Heart left ventricle (tissue), 16 donors: ENCODE measurements at regions not wholly inside any gene's neighbourhood (a gene's known extent, or its start where the extent isn't known, plus 50 kb on each side); places are given as distances from the start of the nearest gene placed in this dataset.

ENCODE experiments used
- ATAC-seq, 4 donors: fragments of 200-7000 bp; cut with Tn5 transposase; one replicate each; pipeline ENCODE4 v1.9.1; 2020 to 2022; ENCODE audit warnings: moderate library complexity in 4 of 4, mild to moderate bottlenecking in 3 of 4, moderate number of reproducible peaks in 1 of 4
- DNase-seq, 5 donors: peaks; one replicate each; pipeline ENCODE4 v3.0.0-alpha.2; 2020
- H3K27ac ChIP-seq, 12 donors: fragments of 200-600 bp; sonication (generic) in 4 of 12; one replicate each; pipeline versions ENCODE4 v1.5.0 to v1.8.0; 2016 to 2022; ENCODE audit warnings: mild to moderate bottlenecking in 2 of 12
- H3K27me3 ChIP-seq, 9 donors: fragments of 200-600 bp; sonication (generic) in 2 of 9; one replicate each; pipeline versions ENCODE4 v1.5.1 to v1.8.0; 2016 to 2022; ENCODE audit warnings: mild to moderate bottlenecking in 3 of 9
- H3K36me3 ChIP-seq, 9 donors: fragments of 200-600 bp; sonication (generic) in 2 of 9; one replicate each; pipeline versions ENCODE4 v1.5.0 to v1.8.0; 2018 to 2022; ENCODE audit warnings: mild to moderate bottlenecking in 2 of 9
- H3K4me1 ChIP-seq, 12 donors: fragments of 200-600 bp; sonication (generic) in 4 of 12; one replicate each; pipeline versions ENCODE4 v1.5.0 to v1.8.0; 2016 to 2022; ENCODE audit warnings: mild to moderate bottlenecking in 3 of 12
- H3K4me3 ChIP-seq, 12 donors: fragments of 200-600 bp; sonication (generic) in 4 of 12; one replicate each; pipeline versions ENCODE4 v1.5.0 to v1.8.0; 2017 to 2022; ENCODE audit warnings: mild to moderate bottlenecking in 9 of 12, moderate library complexity in 4 of 12
- H3K9me3 ChIP-seq, 12 donors: fragments of 200-600 bp; sonication (generic) in 4 of 12; one replicate each; pipeline versions ENCODE4 v1.5.0 to v1.8.0; 2016 to 2022; ENCODE audit warnings: mild to moderate bottlenecking in 1 of 12
- POLR2A ChIP-seq, 2 donors: fragments of 450-650 bp; IDR thresholded peaks; one replicate each; pipeline ENCODE4 v1.6.1; 2017; ENCODE audit warnings: antibody characterized with exemption in 2 of 2, mild to moderate bottlenecking in 2 of 2, moderate library complexity in 2 of 2
- whole genome bisulfite sequencing, 4 donors: extraction: QIAGEN DNeasy Blood & Tissue Kit in 2 of 4; methylation state at CpG; one replicate each; pipeline versions ENCODE4 v1.1.5 to v1.1.7; 2013 to 2018; 5-methylcytosine and 5-hydroxymethylcytosine counted together
- intact Hi-C, 10 donors: fragments of 100-400 bp; cut with DNase I; formaldehyde crosslinking; loops; one replicate each; pipeline versions ENCODE4 v1.11.1 to v1.14.2; 2022
- TF ChIP-seq, protein P1 (sequence below), 12 donors: fragments of 200-600 bp; sonication (generic) in 4 of 12; IDR thresholded peaks; one replicate each; pipeline versions ENCODE4 v1.5.0 to v1.8.0; 2018 to 2022; ENCODE audit warnings: antibody characterized with exemption in 12 of 12, mild to moderate bottlenecking in 5 of 12
- donor health status: ischemic (EF 13 %, LVEDD 7.1; RV severe dilation, severe dysfunction).
- donor health status: healthy with polysubstance abuse.
- donor health status: DM: no; HTN: yes; CAD: no.
- donor health status: DM: no; HTN: no; CAD: no.
- donor health status: ischemic (EF 25% LVEDD 6.9; RV normal size, moderate dysfunction).
- donor health status: ischemic (EF 25% LVEDD 5.7; RV mildly dilated, moderate dysfunction).
- donor health status: healthy.
- donor health status: DM: yes; HTN: yes; CAD: no.
- donor health status: ischemic (EF 35%, LVEDD 5.7; RV mildly dilated, moderate dysfunction).
- donor health status: nonischemic (EF 11% LVEDD 7.7; RV severe dilation, severe dysfunction).
- donor health status: DM: yes; HTN: yes; CAD: no.
- donor health status: PGD.
- donor health status: ischemic (EF 29% LVEDD 5.4; RV normal size, mild dysfunction).
- donor health status: nonischemic (EF 23%, LVEDD 6.1; RV moderate dilation, normal function).

DNA sequence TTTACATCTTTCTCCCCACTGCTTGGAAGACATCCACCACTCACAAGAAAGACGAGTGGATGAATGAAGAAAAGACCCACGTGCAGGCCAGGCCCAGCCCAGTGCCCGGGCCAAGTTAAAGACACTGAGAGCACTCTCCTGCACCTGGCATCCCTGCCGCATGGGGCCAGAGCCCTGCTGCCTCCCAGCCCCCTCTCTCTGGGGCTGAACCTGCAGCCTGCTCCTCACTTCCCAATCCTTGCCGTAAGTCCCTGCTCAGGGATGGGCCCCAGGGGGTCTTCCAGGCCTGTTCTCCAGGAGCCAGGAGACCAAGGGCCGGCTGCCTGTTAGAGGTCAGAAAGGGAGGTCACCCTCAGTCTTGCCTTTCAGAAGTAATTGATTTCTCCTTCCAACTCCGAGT, 168.5 kb upstream of the ZC3H12A start:
- 35 to 52% (median 40%) methylated on average over 7 of the region's 7 CpGs for WGBS, 4 donors
- DNase-seq = no peak
- intact Hi-C loops = no loop called here

DNA sequence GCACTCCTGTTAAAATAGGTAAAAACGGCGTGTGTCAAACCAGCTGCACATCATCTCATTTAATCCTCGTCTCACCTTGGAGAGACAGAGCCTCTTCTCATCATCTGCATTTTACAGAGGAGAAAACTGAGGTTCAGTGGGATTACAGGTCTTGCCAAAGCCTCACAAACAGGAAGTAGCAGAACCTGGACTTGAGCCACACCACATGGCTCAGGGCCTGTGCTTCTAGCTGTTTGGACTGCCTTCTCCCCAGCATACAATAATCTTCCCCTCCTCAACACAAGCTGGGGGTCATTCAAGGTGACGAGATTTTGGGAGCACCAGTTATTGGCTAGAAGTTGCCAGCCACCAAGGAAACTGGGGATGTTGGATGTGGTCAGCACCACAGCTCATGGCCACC, 167.9 kb upstream of the ZC3H12A start:
- intact Hi-C loops = no loop called here
- Histone ChIP-seq H3K4me1 (no peaks in the 10 kb centered on the region), H3K9me3 (no peaks in the 10 kb centered on the region), H3K27me3 (peaks cover 0 to 32% (median 3%) of the 10 kb centered on the region in 9 donors), H3K27ac (no peak overlapping the region), H3K36me3 (no peaks in the 10 kb centered on the region), H3K4me3 (no peak overlapping the region)
- WGBS, 4 donors = 70 to 81% (median 76%) methylated on average over 4 of the region's 4 CpGs
- no peak for DNase-seq
- TF ChIP-seq, protein P1, sequence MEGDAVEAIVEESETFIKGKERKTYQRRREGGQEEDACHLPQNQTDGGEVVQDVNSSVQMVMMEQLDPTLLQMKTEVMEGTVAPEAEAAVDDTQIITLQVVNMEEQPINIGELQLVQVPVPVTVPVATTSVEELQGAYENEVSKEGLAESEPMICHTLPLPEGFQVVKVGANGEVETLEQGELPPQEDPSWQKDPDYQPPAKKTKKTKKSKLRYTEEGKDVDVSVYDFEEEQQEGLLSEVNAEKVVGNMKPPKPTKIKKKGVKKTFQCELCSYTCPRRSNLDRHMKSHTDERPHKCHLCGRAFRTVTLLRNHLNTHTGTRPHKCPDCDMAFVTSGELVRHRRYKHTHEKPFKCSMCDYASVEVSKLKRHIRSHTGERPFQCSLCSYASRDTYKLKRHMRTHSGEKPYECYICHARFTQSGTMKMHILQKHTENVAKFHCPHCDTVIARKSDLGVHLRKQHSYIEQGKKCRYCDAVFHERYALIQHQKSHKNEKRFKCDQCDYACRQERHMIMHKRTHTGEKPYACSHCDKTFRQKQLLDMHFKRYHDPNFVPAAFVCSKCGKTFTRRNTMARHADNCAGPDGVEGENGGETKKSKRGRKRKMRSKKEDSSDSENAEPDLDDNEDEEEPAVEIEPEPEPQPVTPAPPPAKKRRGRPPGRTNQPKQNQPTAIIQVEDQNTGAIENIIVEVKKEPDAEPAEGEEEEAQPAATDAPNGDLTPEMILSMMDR (IDR thresholded peaks at IDR 0.05) = no peak
- TF ChIP-seq POLR2A (IDR thresholded peaks at IDR 0.05) = no peak
- ATAC-seq = no peak

More for the DNA sequence above, 168.5 kb upstream of the ZC3H12A start:
- H3K27ac ChIP-seq = no peak overlapping the region
- H3K36me3 ChIP-seq = no peaks in the 10 kb centered on the region
- no peak for ATAC-seq
- TF ChIP-seq, protein P1 (IDR thresholded peaks at IDR 0.05) = no peak
- no peak overlapping the region for H3K4me3 ChIP-seq
- no peaks in the 10 kb centered on the region for H3K4me1 ChIP-seq
- peaks cover 0 to 28% (median 3%) of the 10 kb centered on the region in 9 donors for H3K27me3 ChIP-seq
- H3K9me3 ChIP-seq = no peaks in the 10 kb centered on the region

DNA sequence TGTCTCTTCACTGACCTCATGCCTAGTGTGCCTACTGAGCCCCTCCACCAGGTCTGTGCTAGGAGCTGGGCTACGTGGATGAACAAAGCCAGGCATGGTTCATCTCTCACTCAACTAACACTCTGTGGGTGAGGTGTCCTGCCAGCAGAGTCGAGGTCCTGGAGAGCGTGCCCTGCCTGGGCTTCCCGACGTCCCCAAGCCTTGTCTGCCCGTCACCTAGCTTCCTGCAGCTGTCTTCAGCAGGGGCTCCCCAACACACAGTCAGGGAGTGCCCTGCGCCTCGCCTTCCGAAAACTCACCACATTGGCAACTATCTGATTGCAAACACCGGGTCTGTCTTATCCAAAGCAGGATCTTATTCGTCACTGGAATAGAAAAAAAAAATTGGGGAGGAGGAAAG, 167.5 kb upstream of the ZC3H12A start:
- Histone ChIP-seq H3K36me3 (no peaks in the 10 kb centered on the region), H3K4me1 (no peaks in the 10 kb centered on the region), H3K4me3 (no peak overlapping the region), H3K9me3 (no peaks in the 10 kb centered on the region), H3K27ac (no peak overlapping the region), H3K27me3 (peaks cover 0 to 32% (median 3%) of the 10 kb centered on the region in 9 donors)
- no peak for DNase-seq
- WGBS, 4 donors = 74 to 80% (median 79%) methylated on average over 10 to 11 of the region's 11 CpGs
- intact Hi-C loops = no loop called here
- ATAC-seq = no peak
- TF ChIP-seq POLR2A (IDR thresholded peaks at IDR 0.05) = no peak
- TF ChIP-seq, protein P1 (IDR thresholded peaks at IDR 0.05) = no peak

DNA sequence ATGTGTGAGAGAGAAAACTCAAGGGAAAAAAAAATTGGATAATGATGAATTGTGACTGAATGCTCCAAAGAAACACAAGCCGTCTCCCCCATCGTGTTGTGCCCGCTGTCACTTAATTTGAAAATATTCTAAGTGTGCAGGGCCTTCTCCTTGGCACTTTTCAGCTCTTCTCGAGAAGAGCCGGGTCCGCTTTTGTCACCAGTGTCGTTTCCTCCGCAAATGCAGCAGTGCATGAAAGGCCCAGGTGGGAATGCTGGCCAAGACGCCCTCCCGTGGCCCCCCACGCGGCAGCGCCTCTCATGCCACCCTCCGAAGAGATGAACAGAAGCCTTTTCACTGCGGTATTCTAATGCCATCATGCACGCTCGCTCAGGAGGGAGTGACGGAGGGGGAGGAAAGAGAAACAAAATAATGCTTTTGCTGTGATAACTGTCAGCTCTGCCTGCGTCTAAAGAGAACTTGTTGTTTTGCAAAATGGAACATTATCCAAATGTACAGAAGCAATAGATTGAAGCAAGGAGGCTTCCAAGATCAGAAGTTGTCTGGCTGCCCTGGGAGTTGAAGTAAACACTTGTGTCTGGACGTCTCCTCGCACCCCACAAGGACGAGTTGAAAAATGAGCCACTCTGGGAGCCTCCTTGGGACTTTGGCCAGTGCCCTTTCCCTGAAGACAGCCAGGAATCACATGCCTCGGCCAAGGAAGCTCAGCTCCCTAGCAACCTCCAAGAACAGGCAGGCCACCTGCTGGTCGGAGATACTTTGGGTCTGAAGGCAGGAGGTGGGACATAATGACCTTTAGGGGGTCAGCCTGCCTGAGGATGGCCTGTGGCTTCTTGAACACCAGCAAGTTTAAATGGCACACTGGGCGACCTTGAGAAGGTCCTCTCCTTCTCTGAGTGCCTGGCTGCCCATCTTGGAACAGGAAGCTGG, 166.1 kb upstream of the ZC3H12A start:
- Histone ChIP-seq H3K27me3 (peaks cover 0 to 31% (median 6%) of the 10 kb centered on the region in 9 donors), H3K27ac (no peak overlapping the region), H3K36me3 (no peaks in the 10 kb centered on the region), H3K4me1 (no peaks in the 10 kb centered on the region), H3K9me3 (no peaks in the 10 kb centered on the region), H3K4me3 (no peak overlapping the region)
- DNase-seq = no peak
- 66 to 73% (median 69%) methylated on average over 24 to 25 of the region's 25 CpGs for WGBS, 4 donors
- intact Hi-C loops = no loop called here
- ATAC-seq = no peak
- no peak for TF ChIP-seq POLR2A (IDR thresholded peaks at IDR 0.05)
- TF ChIP-seq, protein P1 (IDR thresholded peaks at IDR 0.05) = no peak
